Mononuclear cell (primary cell): ENCODE measurements at regions not wholly inside any gene's neighbourhood (a gene's known extent, or its start where the extent isn't known, plus 50 kb on each side); places are given as distances from the start of the nearest gene placed in this dataset.

Experiments used
- H3K27me3 ChIP-seq: 2 replicates; pipeline ENCODE4 v1.6.0; 2011; ENCODE audit warnings: low read length, control low read depth; ENCODE audit not compliant: insufficient read depth
- H3K4me1 ChIP-seq: 2 replicates; pipeline ENCODE4 v1.5.1; 2011; ENCODE audit warnings: mild to moderate bottlenecking, low read length, control low read depth; ENCODE audit not compliant: insufficient read depth
- H3K4me3 ChIP-seq: 2 replicates; pipeline ENCODE4 v1.5.1; 2011; ENCODE audit warnings: mild to moderate bottlenecking, low read length, moderate library complexity
- H3K9me3 ChIP-seq: 2 replicates; pipeline ENCODE4 v1.5.1; 2011; ENCODE audit warnings: low read depth, mild to moderate bottlenecking, control low read depth, low read length

GRCh38 chr13:73772449-73773167, 361.6 kb downstream of the KLF12 start:
- Histone ChIP-seq H3K27me3 (no peaks in the 10 kb centered on the region), H3K9me3 (no peaks in the 10 kb centered on the region), H3K4me3 (no peak overlapping the region), H3K4me1 (peaks cover 5% of the 10 kb centered on the region)

GRCh38 chr13:73767747-73768315, 366.4 kb downstream of the KLF12 start:
- Histone ChIP-seq H3K9me3 (no peaks in the 10 kb centered on the region), H3K4me3 (no peak overlapping the region), H3K4me1 (peaks cover 29% of the 10 kb centered on the region), H3K27me3 (no peaks in the 10 kb centered on the region)

GRCh38 chr13:73767191-73767741, 366.9 kb downstream of the KLF12 start:
- Histone ChIP-seq H3K4me1 (peaks cover 29% of the 10 kb centered on the region), H3K4me3 (no peak overlapping the region)

GRCh38 chr13:73765651-73766384, 368.4 kb downstream of the KLF12 start:
- Histone ChIP-seq H3K4me3 (no peak overlapping the region), H3K27me3 (no peaks in the 10 kb centered on the region), H3K9me3 (no peaks in the 10 kb centered on the region), H3K4me1 (peaks cover 29% of the 10 kb centered on the region)

More at GRCh38 chr13:73767191-73767741, 366.9 kb downstream of the KLF12 start:
- Histone ChIP-seq H3K27me3 (no peaks in the 10 kb centered on the region), H3K9me3 (no peaks in the 10 kb centered on the region)

- Histone ChIP-seq H3K27me3 (no peaks in the 10 kb centered on the region), H3K4me1 (no peaks in the 10 kb centered on the region)
Observed at GRCh38 chr13:73759434-73759833, 374.8 kb downstream of the KLF12 start.

GRCh38 chr13:73757481-73758233, 376.5 kb downstream of the KLF12 start:
- Histone ChIP-seq H3K27me3 (no peaks in the 10 kb centered on the region), H3K4me1 (no peaks in the 10 kb centered on the region), H3K4me3 (no peak overlapping the region), H3K9me3 (no peaks in the 10 kb centered on the region)

More at GRCh38 chr13:73759434-73759833, 374.8 kb downstream of the KLF12 start:
- H3K9me3 ChIP-seq = no peaks in the 10 kb centered on the region
- no peak overlapping the region for H3K4me3 ChIP-seq

GRCh38 chr13:73754727-73755292, 379.4 kb downstream of the KLF12 start:
- Histone ChIP-seq H3K27me3 (no peaks in the 10 kb centered on the region), H3K9me3 (no peaks in the 10 kb centered on the region), H3K4me3 (no peak overlapping the region), H3K4me1 (no peaks in the 10 kb centered on the region)

GRCh38 chr13:73754241-73754640, 380.0 kb downstream of the KLF12 start:
- no peaks in the 10 kb centered on the region for H3K27me3 ChIP-seq

GRCh38 chr13:73751290-73751689, 382.9 kb downstream of the KLF12 start:
- Histone ChIP-seq H3K4me1 (no peaks in the 10 kb centered on the region), H3K27me3 (no peaks in the 10 kb centered on the region), H3K9me3 (no peaks in the 10 kb centered on the region), H3K4me3 (no peak overlapping the region)

More at GRCh38 chr13:73754241-73754640, 380.0 kb downstream of the KLF12 start:
- H3K4me3 ChIP-seq = no peak overlapping the region
- H3K4me1 ChIP-seq = no peaks in the 10 kb centered on the region
- no peaks in the 10 kb centered on the region for H3K9me3 ChIP-seq

- Histone ChIP-seq H3K27me3 (no peaks in the 10 kb centered on the region), H3K4me1 (no peaks in the 10 kb centered on the region), H3K4me3 (no peak overlapping the region), H3K9me3 (no peaks in the 10 kb centered on the region)
Observed at GRCh38 chr13:73748404-73748803, 385.8 kb downstream of the KLF12 start.

- Histone ChIP-seq H3K27me3 (no peaks in the 10 kb centered on the region), H3K9me3 (no peaks in the 10 kb centered on the region), H3K4me3 (no peak overlapping the region), H3K4me1 (no peaks in the 10 kb centered on the region)
Observed at GRCh38 chr13:73745190-73745589, 389.0 kb downstream of the KLF12 start.

- Histone ChIP-seq H3K9me3 (no peaks in the 10 kb centered on the region), H3K27me3 (no peaks in the 10 kb centered on the region), H3K4me1 (no peaks in the 10 kb centered on the region), H3K4me3 (no peak overlapping the region)
Observed at GRCh38 chr13:73742982-73743381, 391.2 kb downstream of the KLF12 start.

- Histone ChIP-seq H3K27me3 (no peaks in the 10 kb centered on the region), H3K9me3 (no peaks in the 10 kb centered on the region), H3K4me3 (no peak overlapping the region), H3K4me1 (no peaks in the 10 kb centered on the region)
Observed at GRCh38 chr13:73741742-73742141, 392.5 kb downstream of the KLF12 start.

GRCh38 chr13:73741111-73741510, 393.1 kb downstream of the KLF12 start:
- H3K27me3 ChIP-seq = no peaks in the 10 kb centered on the region
- no peak overlapping the region for H3K4me3 ChIP-seq
- no peaks in the 10 kb centered on the region for H3K4me1 ChIP-seq
- H3K9me3 ChIP-seq = no peaks in the 10 kb centered on the region
